Fibroblast of skin of left quadriceps (primary cell): ENCODE measurements at regions not wholly inside any gene's neighbourhood (a gene's known extent, or its start where the extent isn't known, plus 50 kb on each side); places are given as distances from the start of the nearest gene placed in this dataset.
"Not testable (repeated sequence)": the region's sequence is repeated elsewhere in the genome, so short reads cannot be mapped to it uniquely, and the experiment has no call there.

ENCODE experiments used
- DNase-seq, 2 experiments: peaks; one replicate each; pipeline ENCODE4 v3.0.0-alpha.2; 2013; ENCODE audit warnings: low read depth in 2 of 2

DNA sequence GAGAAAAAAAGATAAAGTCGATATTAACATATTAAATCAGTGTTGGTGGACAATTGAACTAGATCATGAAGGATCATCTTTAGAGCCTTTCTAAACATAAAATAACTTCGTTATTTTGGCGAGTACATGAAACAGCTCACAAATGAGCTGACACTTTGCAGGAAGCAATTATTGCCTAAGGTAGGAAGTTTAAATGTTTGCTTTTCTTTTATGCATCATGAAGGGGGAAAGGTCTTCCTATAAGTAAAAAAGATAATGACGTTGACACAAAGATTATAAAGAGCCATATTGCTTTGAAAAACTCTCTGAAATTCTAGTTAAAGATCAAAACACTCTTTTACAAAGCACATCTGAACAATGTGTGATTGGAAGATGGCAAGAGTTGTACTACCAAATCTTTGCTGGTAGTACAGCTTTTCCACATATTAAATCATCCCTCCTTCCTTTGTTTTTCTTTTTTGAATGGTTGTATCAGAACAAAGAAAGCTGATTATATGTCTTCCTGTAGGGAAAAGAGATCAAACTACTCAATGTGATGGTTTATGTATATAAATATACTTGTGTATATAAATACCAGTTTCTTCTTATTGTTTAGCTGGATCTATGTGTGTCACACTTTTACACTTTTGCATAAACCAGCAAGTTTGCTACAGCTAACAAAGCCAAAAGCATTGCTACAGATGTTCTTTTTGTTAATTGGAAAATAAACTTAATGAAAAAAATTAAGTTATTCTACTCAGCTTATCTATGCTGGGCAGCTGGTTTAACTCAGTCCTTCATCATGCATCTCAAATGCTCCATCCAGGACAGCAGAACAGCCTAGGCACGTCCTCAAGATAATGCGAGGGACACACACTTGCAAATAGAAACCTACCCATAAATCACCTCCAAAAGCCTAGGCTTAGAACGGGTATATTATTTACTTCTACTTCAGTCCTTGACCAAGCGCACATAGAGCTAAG is 850.8 kb upstream of the ROBO1 start:
- DNase-seq = no peak

DNA sequence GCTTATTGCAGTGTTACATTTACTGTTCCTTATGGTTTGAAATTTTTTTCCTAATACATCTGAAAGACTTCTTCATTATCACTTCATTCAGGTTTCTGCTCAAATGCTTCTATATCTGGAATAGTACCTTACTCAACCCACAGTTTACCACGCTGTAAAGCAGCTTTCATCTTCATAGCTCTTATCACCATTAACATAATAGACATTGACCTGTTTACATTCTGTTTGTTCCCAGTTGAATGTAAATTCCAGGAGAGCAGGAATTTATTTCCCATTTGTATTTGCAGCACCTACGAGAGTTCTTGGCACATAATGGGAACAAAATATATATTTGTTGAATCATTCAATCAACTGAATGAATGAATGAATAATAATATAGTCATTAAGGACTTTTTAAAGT is 844.6 kb upstream of the ROBO1 start:
- no peak for DNase-seq

DNA sequence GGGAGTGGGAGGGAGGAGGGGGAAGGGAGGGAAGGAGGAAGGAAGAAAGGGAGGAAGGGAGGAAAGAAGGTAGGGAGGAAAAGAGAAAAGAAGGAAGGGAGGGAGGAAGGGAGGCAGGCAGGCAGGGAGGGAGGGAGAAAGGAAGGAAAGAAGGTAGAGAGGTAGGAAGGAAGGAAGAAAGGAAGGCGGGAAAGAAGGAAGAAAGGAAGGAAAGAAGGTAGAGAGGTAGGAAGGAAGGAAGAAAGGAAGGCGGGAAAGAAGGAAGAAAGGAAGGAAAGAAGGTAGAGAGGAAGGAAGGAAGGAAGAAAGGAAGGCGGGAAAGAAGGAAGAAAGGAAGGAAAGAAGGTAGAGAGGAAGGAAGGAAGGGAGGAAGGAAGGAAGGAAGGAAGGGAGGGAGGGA is 840.3 kb upstream of the ROBO1 start:
- DNase-seq = not testable (repeated sequence)

DNA sequence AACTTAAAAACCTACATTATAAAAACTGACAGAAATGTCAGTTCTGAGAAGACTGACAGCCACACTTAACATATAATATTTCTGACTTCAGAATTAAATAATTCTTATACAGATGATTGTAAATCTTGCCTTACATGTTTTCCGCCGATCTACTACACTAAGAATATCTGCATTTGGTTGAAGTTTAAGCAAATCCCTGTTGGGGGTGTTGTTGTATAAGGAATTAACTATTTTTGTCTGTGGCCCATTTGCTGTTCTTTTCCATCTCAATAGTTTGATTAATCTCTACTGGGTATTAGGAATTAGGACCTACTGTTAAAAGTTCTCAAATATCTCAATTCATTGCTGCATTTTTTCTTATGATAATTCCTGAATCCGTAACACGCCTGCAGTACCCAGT is 838.3 kb upstream of the ROBO1 start:
- no peak for DNase-seq

DNA sequence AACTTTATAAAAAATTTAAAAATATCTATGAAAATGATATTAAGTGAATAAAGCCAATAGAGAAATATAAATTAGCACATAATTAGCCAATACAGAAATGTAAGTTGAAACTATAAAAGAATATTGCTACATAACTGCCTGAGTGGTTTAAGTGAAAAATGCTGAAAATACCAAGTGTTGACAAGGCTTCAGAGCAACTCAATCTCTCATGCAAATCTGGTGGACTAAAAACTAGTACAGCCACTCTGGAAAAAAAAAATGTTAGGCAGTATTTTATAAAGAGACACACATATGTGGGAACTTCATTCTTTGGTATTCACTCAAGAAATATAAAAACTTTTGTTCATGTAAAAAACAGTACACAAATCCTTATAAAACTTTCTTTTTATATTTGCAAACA is 833.7 kb upstream of the ROBO1 start:
- no peak for DNase-seq

DNA sequence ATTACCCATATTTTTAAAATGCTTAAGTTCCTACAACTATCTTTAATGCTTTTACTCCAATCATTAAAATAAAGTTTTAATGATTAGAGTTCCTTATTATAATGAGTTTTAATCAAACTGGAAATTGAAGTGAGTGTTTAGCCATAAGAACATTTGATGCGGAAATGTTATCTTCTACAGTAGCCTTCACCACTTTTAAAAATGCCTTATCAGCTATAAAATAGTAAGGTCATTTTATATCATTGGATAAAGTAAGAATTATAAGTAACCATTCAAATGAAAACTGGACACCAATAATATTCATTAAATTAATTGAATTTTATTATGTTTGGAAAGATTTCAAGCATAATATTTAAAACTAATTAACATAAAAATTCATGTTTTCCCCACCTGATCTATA is 825.0 kb upstream of the ROBO1 start:
- DNase-seq = no peak

DNA sequence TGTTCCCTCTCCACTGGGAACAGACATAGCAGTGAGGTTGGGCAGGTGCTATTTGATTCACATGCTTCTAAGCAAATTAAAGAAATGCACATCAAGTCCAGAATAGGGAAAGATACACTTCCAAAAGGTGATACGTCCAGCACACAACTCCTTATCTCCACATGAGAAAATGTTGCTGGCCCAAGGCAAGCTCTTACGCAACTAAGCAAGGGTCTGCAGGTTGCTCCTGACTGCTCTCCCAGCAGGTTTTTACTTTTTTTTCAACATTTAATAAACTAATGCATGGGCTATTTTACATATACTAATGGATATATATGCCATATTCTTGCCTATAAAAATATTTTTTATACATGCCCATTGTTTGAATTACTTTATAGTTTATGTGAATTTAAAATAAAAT is 818.5 kb upstream of the ROBO1 start:
- DNase-seq = no peak

DNA sequence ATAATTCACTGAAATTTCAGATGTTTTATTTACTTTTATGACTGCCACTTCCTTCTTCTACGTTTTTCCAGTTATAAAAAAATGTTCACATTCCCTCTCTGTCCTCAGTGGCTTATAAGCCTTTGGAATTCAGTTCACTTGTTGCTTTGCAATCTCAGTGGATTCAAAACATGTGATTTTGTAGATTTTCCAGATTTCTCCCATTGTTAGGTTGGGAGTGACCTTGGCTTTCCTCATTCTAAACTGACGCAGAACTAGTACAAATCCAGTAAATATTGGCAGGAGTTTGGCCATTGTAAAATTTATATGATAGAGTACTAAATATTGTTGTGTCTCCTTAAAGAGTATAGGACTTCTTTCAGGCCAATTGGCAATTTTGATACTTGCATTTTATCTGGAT is 812.3 kb upstream of the ROBO1 start:
- DNase-seq = no peak

DNA sequence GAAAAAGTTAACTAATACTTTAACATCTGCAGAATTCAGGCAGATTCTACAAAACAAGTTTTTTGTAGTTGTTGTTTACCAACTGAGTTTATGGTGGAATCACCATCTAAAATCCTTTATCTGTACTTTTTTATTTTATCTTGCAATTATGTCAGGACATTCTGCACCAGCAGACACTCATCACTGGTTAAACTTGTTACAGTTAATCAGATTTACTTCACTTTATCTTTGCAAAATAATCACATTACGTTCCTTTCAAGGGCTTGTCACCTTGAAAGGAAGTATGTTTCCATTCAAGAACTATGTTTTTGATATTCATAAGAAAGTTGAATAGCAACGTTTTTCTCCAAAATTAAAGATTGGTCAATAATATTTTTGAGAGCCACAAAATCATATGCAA is 796.6 kb upstream of the ROBO1 start:
- no peak for DNase-seq

DNA sequence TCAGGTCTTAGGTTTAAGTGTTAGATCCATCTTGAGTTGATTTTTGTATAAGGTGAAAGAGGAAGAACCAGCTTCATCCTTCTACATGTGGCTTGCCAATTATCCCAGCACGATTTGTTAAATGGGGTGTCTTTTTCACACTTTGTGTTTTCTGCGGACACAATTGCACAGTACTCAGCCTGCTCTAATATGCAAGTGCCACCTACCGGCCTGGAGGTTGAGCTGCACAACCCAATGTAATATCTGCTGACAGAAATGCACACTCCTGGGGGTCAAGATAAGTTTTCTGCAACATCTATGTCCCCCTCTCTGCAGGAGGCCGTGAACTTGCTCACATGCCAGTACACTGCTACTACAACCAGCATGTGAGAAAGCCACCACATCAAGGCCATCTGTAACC is 791.9 kb upstream of the ROBO1 start:
- no peak for DNase-seq

DNA sequence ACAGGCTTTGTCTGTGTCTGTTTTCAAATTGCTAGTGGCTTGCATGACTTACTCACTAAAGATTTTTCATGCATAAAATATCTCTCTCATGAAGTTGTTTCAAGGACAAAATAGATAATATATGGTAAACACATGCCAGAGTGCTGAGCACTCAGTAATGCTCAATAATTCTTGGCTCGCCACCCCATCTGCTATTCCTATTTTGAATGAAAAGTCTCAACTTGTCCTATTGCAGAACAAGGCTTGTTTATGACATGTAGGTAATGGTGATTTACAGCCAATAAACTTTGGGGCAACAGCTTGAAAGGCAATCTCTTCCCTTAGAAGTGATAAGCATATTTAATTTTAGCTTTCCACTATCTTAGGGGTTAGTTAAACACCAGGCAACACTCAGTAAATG is 789.0 kb upstream of the ROBO1 start:
- DNase-seq = no peak

DNA sequence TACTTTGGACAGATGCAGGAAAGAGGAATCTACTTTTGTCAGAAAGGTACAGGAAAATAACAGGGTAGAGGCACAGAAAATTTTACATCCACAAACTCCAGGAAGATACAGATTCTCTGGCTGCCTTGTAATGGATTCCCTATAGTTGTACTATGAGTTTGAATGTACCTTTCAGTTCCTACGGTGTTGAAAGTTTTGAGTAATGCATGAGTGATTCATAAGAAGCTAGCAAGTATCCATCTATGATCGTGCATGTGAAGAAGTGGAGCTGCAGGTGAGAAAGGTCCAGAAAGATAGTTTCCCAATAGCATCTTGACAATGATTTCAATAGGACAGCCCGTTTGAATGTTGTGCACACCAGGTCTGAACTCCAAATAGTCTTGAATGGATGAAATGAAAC is 786.5 kb upstream of the ROBO1 start:
- no peak for DNase-seq

DNA sequence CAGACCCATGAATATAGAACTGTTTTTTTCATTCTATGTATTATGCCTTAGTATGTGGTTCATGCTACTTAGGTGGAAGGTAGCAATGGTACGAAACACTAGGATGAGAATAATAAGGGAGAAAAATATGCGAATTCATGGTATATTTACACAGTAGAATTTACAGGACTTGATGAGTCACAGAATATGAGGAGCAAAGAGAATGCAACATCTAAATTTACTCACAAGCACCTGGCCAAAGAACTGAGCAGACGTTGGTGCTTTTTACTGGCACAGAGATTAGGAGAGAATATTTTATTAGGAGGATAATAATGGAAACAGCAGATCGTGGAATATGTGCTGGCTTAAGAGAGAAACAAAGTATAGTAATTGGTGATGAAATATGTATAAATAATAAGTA is 785.4 kb upstream of the ROBO1 start:
- no peak for DNase-seq

DNA sequence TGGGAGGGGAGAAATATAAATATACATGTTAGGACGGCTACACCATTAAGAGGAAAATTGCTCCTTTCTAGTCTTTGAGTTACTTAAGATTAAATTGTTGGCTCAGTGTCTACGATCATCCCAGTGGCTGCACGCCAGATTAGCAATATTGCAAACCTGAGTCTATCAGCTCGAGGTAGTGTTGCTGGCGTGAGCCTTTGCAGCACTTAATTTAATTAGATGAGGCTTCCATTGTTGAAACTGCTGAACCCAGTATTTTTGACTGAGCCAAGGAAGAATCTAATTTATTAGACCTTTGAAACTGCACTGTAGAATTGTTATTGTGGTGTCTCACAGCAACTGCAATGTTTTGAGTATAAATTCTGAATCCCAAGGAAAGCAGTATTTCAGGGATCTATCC is 782.4 kb upstream of the ROBO1 start:
- DNase-seq = no peak

DNA sequence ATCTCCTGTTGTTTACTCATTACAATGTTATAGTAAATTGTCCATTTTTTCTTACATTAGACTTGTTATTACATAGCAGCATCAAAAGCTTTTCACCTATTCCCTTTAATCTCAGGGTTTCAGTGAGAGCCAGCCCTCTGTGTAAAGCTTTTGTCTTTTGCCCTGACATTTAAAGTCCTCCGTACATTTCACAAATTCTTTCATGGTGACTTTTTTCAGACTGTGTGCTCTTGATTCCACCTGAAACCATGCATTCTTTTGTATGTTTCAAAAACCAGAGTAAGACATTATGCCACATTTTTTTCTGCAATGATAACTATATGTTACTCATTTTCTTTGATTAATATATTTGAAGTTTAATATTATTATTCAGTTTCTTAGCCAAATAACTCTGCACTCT is 781.4 kb upstream of the ROBO1 start:
- no peak for DNase-seq

DNA sequence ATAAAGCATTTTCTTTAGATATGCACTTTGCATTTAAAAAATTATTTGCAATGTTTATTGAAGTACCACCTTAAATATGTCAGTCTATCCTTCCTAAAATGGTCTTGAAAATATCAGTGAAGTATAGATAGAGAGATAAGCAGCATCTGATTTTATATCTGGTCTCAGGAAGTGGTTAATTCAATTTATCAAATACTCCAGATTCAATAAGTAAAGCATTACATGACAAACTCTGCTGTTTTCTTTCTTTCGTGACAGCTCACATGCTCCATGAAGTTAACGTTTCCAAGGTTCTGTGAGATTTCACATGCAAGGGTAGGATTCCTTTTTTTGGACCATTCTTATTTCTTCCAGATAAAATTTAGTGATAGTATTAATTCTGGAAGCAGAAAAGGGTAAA is 775.4 kb upstream of the ROBO1 start:
- DNase-seq = no peak

DNA sequence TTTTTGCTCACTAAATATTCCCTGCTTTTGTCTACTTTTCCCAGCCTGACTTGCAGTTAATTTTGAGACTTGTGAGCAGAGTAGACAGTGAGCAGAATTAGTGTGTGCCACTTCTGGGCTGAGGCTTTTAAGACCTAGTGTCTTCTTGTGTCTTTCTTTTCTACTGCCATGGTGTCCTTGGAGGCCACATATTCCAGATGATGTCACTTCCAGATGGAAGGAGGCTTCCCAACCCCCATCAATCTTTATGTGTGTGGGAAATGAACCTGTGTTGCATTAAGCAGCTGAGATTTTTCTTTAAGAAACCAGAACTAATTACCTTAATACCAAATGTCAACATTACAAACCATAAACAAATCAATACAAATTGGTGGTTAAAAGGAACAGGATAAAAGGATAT is 774.7 kb upstream of the ROBO1 start:
- DNase-seq = no peak

DNA sequence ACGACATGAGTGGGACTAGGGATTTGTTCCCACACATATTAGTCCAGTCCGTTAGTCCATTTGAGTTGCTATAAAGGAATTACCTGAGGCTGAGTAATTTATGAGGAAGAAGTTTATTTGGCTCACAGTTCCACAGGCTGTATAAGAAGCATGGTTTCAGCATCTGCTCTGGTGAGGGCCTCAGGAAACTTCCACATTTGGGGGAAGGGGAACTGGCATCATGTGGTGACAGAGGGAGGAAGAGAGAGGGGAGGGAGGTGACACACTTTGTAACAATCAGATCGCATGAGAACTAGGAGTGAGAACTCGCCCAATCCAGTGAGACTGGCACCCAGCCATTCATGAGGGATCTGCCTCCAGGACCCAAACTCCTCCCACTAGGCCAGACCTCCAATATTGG is 769.9 kb upstream of the ROBO1 start:
- DNase-seq = no peak

DNA sequence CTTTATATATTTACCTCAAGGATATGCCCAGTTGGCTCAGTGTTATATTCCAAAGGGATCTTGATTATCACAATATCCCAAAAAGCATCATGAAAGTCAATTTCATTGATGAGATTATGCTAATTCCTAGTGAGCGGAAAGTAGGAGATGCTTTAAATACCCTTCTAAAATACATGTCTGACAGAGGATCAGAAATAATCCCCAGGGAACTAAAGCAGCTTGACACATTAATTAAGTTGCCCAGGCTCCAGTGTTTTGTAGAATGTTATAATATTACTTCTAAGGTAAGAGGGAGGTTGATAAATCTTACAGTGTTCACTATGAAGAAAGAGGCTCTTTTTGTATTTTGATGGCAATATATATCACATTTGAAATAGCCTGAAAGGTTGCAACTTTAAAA is 767.5 kb upstream of the ROBO1 start:
- no peak for DNase-seq

DNA sequence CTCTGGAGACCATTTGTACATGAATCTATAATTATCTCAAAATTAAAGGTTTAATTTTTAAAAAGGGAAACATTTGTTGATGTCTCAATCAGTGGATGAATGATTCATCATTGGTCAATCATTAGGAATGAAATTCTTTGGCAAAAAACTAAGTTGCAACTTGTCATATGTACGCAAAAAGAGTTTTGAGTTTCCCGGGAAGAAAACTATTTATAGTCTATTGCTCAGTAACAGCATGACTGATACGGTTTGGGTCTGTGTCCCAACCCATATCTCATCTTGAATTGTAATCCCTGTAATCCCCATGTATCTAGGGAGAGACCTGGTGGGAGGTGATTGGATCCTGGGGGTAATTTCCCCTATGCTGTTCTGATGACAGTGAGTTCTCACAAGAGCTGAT is 765.8 kb upstream of the ROBO1 start:
- no peak for DNase-seq

DNA sequence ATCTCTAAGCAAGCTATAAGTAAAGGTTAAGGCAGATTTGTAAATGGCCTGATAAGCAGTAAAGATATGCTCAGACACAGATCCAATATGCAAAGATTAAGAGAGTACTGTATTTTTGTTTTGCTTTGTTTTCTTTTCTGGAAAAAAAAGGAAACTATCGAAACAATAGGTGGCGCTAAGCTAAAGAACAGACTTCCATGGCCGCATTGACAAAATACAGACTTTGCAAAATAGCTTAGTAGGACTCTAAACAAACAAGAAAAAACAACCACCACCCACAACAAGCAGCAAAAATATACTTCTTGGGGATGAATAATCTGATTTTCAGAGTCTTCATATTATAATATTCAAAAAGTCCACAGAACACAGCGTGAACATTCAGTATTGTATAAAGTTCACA is 758.4 kb upstream of the ROBO1 start:
- DNase-seq = no peak

DNA sequence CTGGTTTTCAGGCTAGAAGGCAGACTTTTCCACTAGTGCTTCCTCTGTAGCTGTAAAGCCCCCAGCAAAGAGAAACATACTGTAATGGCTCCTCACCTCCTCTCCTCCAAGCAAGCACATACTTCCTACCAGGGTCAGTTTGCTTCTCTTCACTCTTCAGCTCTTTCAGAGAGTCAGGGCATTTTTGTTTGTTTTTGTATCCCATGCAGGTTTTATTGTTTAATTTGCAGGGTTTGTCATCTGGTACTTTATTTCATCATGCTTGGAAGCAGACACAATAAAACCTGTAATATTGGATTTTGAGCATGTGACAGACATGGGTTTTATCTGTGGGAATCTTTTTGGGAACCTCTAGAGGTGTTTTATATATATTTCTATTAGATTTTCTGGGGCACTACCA is 753.3 kb upstream of the ROBO1 start:
- no peak for DNase-seq

DNA sequence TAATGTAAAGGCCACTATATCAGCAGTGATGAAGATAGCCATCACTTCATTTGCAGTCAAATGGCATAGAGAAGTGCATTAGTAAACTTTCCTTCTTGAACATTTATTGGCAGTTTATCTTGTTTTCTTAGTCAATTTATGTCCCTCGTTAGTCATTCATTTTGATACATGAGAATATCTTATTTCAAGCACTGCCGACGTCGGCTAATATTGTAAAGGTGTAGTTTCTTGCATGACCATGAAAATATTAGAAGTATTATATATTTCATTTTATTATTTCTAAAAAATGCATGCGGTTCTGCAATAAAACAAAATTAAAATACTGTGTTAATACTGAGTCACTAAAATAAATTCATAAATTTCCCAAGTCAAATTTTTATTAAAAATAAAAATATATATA is 751.6 kb upstream of the ROBO1 start:
- no peak for DNase-seq

DNA sequence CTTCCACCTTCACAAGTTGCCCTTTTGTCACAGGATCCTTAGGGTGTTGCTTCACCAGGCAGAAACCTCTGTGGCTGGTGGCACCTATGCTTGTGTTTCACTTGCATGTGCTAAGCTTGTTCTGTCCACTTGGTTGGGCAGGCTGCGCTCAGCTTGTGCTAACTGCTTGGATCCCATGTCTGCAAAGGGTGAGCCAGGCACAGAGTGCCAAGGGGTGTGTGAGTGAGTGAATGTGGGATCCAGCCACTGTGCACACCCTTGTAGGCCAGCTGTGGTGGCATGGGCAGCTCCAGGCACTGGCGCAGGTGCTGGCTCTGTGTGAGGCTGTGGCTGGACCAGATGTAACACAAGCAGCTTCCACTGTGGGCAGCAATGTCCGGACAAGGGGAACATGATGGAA is 728.7 kb upstream of the ROBO1 start:
- DNase-seq = no peak
